OCI-LY7 (cell line): ENCODE measurements at regions not wholly inside any gene's neighbourhood (a gene's known extent, or its start where the extent isn't known, plus 50 kb on each side); places are given as distances from the start of the nearest gene placed in this dataset.

Experiments
- BruUV-seq: library from RNA; stranded (reverse); fragments of 400-500 nt; replicated peaks from 2 replicates; lab custom pipeline; 2021; lab: Mats Ljungman, UMichigan
- CTCF ChIA-PET: fragments of 300-600 bp; sonication (Branson Sonifier 250); formaldehyde crosslinking; loops from one replicate; lab custom pipeline; 2022; ENCODE audit warnings: antibody characterized with exemption; ENCODE audit not compliant: unreplicated experiment; lab: Charles Lee
- POLR2A ChIA-PET: fragments of 300-600 bp; sonication (Branson Sonifier 250); formaldehyde crosslinking; loops from one replicate; lab custom pipeline; 2022; ENCODE audit warnings: antibody characterized with exemption; lab: Charles Lee
- DNase-seq: peaks from one replicate; pipeline ENCODE4 v3.0.0-alpha.2; 2015; ENCODE audit warnings: low spot score
- H2AFZ ChIP-seq: fragments of 200-600 bp; sonication (generic), shearing (Covaris generic); 2 replicates; pipeline ENCODE4 v1.6.1; 2014; ENCODE audit warnings: mild to moderate bottlenecking, antibody characterized with exemption, low read length, moderate library complexity
- H3K27ac ChIP-seq: fragments of 200-600 bp; sonication (generic); 2 replicates; pipeline ENCODE4 v1.5.1; 2014; ENCODE audit warnings: mixed run types, low read depth, mild to moderate bottlenecking, moderate library complexity, low read length, inconsistent platforms; ENCODE audit not compliant: poor library complexity, severe bottlenecking
- H3K36me3 ChIP-seq: fragments of 200-600 bp; sonication (generic); 2 replicates; pipeline ENCODE4 v1.6.1; 2014; ENCODE audit warnings: mild to moderate bottlenecking, antibody characterized with exemption, low read length, moderate library complexity, mixed read lengths; ENCODE audit not compliant: insufficient read depth
- H3K4me1 ChIP-seq: fragments of 200-600 bp; sonication (generic); 2 replicates; pipeline ENCODE4 v1.5.1; 2014; ENCODE audit warnings: mild to moderate bottlenecking, low read length; ENCODE audit not compliant: insufficient read depth, poor library complexity, severe bottlenecking
- H3K4me2 ChIP-seq: fragments of 200-600 bp; sonication (generic); 2 replicates; pipeline ENCODE4 v1.6.1; 2014; ENCODE audit warnings: mild to moderate bottlenecking, low read length
- H3K4me3 ChIP-seq: fragments of 200-600 bp; sonication (generic); 2 replicates; pipeline ENCODE4 v1.5.1; 2014; ENCODE audit warnings: mild to moderate bottlenecking, low read depth, low read length; ENCODE audit not compliant: poor library complexity, severe bottlenecking
- H3K79me2 ChIP-seq: fragments of 200-600 bp; sonication (generic); 2 replicates; pipeline ENCODE4 v1.6.1; 2016; ENCODE audit warnings: low read depth, mild to moderate bottlenecking, low read length, moderate library complexity, mixed read lengths; ENCODE audit not compliant: insufficient read depth
- H3K9me2 ChIP-seq: fragments of 200-600 bp; sonication (generic); 2 replicates; pipeline ENCODE4 v1.6.1; 2016; ENCODE audit warnings: mild to moderate bottlenecking, low read length, mixed read lengths; ENCODE audit not compliant: insufficient read depth
- H3K9me3 ChIP-seq: fragments of 200-600 bp; sonication (generic); 2 replicates; pipeline ENCODE4 v1.6.1; 2014; ENCODE audit warnings: mild to moderate bottlenecking, mixed run types, low read length, mixed read lengths
- H4K20me1 ChIP-seq: fragments of 200-600 bp; sonication (generic); 2 replicates; pipeline ENCODE4 v1.6.1; 2014; ENCODE audit warnings: mild to moderate bottlenecking, antibody characterized with exemption, low read length, moderate library complexity, mixed read lengths; ENCODE audit not compliant: insufficient read depth
- EZH2phosphoT487 ChIP-seq: fragments of 200-600 bp; sonication (generic); IDR thresholded peaks from 2 replicates; pipeline ENCODE4 v1.6.1; 2018; ENCODE audit warnings: low read depth, borderline replicate concordance, mild to moderate bottlenecking, mixed run types, antibody characterized with exemption, low read length, moderate library complexity, mixed read lengths
- intact Hi-C: fragments of 100-400 bp; cut with micrococcal nuclease; formaldehyde crosslinking; loops from one replicate; pipeline ENCODE4 v1.10.0; 2022; ENCODE audit not compliant: unreplicated experiment
- TF ChIP-seq, protein P1 (sequence below): fragments of 200-600 bp; sonication (generic); conservative IDR thresholded peaks from 2 replicates; pipeline ENCODE4 v1.5.1; 2014; ENCODE audit warnings: mild to moderate bottlenecking, antibody characterized with exemption, low read length, moderate library complexity, mixed read lengths

GRCh38 chr1:90149101-90149500 lies 154.2 kb downstream of the ZNF326 start:
- no peak overlapping the region for H2AFZ ChIP-seq
- H3K36me3 ChIP-seq, result no peaks in the 10 kb centered on the region
- no peak overlapping the region for H3K27ac ChIP-seq
- no peaks in the 10 kb centered on the region for H3K9me2 ChIP-seq
- DNase-seq, result no peak
- H4K20me1 ChIP-seq, result no peaks in the 10 kb centered on the region
- no TSS peak for BruUV-seq
- no peaks in the 10 kb centered on the region for H3K79me2 ChIP-seq
- TF ChIP-seq EZH2phosphoT487, result no peak
- TF ChIP-seq, protein P1, sequence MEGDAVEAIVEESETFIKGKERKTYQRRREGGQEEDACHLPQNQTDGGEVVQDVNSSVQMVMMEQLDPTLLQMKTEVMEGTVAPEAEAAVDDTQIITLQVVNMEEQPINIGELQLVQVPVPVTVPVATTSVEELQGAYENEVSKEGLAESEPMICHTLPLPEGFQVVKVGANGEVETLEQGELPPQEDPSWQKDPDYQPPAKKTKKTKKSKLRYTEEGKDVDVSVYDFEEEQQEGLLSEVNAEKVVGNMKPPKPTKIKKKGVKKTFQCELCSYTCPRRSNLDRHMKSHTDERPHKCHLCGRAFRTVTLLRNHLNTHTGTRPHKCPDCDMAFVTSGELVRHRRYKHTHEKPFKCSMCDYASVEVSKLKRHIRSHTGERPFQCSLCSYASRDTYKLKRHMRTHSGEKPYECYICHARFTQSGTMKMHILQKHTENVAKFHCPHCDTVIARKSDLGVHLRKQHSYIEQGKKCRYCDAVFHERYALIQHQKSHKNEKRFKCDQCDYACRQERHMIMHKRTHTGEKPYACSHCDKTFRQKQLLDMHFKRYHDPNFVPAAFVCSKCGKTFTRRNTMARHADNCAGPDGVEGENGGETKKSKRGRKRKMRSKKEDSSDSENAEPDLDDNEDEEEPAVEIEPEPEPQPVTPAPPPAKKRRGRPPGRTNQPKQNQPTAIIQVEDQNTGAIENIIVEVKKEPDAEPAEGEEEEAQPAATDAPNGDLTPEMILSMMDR, result peak; percentile 45
- no peaks in the 10 kb centered on the region for H3K9me3 ChIP-seq
- no peak overlapping the region for H3K4me2 ChIP-seq
- CTCF ChIA-PET, result no interaction called here
- H3K4me1 ChIP-seq, result no peaks in the 10 kb centered on the region
- H3K4me3 ChIP-seq, result no peak overlapping the region
- POLR2A ChIA-PET, result no interaction called here
- intact Hi-C loops, result no loop called here

DNA sequence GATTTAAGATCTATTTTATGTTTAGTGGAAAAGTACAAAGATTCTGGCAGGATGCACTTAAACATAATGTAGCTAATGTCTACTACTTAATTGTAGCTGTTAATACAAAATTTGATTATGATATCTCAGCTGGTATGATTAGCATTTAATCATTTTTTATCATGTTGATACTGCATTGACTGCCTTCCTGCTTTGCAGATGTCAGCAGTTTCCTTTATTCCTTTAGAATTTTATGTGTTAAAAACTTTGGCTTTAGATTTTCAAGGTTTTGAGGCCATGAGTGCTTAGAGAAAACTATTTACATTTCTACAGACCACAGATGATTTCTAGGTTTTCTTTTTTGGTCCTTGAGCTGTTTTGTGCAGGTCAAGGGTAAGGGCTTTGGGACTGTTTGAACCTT lies 152.2 kb downstream of the ZNF326 start:
- H3K9me3 ChIP-seq, result no peaks in the 10 kb centered on the region
- no peaks in the 10 kb centered on the region for H3K36me3 ChIP-seq
- H4K20me1 ChIP-seq, result no peaks in the 10 kb centered on the region
- TF ChIP-seq, protein P1, result no peak
- TF ChIP-seq EZH2phosphoT487, result no peak
- H3K4me1 ChIP-seq, result no peaks in the 10 kb centered on the region
- CTCF ChIA-PET, result no interaction called here
- H3K27ac ChIP-seq, result no peak overlapping the region
- no peak overlapping the region for H3K4me3 ChIP-seq
- H2AFZ ChIP-seq, result no peak overlapping the region
- no peak for DNase-seq
- POLR2A ChIA-PET, result interaction anchor here (0.6 to 1.0 kb wide), 2 partner anchors 198 to 368 kb away, joined by 4 to 5 read pairs; no protein-coding TSS in a partner anchor
- no peak overlapping the region for H3K4me2 ChIP-seq
- intact Hi-C loops, result loop anchor here (1.0 kb wide), 1 partner anchor 55 kb away; no protein-coding TSS in a partner anchor
- BruUV-seq, result no TSS peak
- no peaks in the 10 kb centered on the region for H3K9me2 ChIP-seq
- no peaks in the 10 kb centered on the region for H3K79me2 ChIP-seq

DNA sequence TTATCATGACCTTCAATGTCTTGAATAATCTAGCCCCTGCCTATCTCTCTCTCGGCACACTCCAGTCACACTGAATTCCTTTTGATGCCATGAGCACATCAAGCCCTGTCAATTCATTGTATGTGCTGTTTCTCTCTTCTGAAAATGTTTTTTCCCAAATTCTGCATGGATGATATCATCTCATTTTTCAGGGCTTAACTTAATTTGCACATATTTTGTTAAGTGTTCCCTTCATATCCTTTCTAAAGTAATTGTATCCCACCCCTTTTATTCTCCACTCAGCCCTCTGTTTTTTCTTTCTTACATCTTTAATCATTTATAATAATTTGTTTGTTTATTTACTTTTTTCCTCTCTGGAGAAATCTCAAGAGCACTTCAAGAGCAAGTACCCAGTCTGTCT lies 149.9 kb downstream of the ZNF326 start:
- H3K27ac ChIP-seq, result no peak overlapping the region
- H3K4me3 ChIP-seq, result no peak overlapping the region
- no peak overlapping the region for H3K4me2 ChIP-seq
- no peaks in the 10 kb centered on the region for H3K4me1 ChIP-seq
- intact Hi-C loops, result no loop called here
- no TSS peak for BruUV-seq
- no peaks in the 10 kb centered on the region for H3K9me3 ChIP-seq
- H3K79me2 ChIP-seq, result no peaks in the 10 kb centered on the region
- TF ChIP-seq, protein P1, result no peak
- TF ChIP-seq EZH2phosphoT487, result no peak
- ChIA-PET CTCF (no interaction called here), POLR2A (no interaction called here)
- DNase-seq, result no peak
- no peak overlapping the region for H2AFZ ChIP-seq
- H3K9me2 ChIP-seq, result no peaks in the 10 kb centered on the region
- H4K20me1 ChIP-seq, result no peaks in the 10 kb centered on the region
- H3K36me3 ChIP-seq, result no peaks in the 10 kb centered on the region
